KMS-11 (cell line): ENCODE measurements at regions not wholly inside any gene's neighbourhood (a gene's known extent, or its start where the extent isn't known, plus 50 kb on each side); places are given as distances from the start of the nearest gene placed in this dataset.

ENCODE experiments used
- H2AFZ ChIP-seq: fragments of 200-600 bp; sonication (generic); 2 replicates; pipeline ENCODE4 v1.6.1; 2016; ENCODE audit warnings: antibody characterized with exemption, mixed run types, low read depth
- H3K27ac ChIP-seq: fragments of 200-600 bp; sonication (generic); 2 replicates; pipeline ENCODE4 v1.6.1; 2016; ENCODE audit warnings: mild to moderate bottlenecking, mixed run types
- H3K27me3 ChIP-seq: fragments of 200-600 bp; sonication (generic); 2 replicates; pipeline ENCODE4 v1.6.1; 2017; ENCODE audit warnings: mild to moderate bottlenecking, low read depth, mixed run types, moderate library complexity; ENCODE audit not compliant: insufficient read depth
- H3K36me3 ChIP-seq: fragments of 200-600 bp; sonication (generic); 2 replicates; pipeline ENCODE4 v1.6.1; 2017; ENCODE audit warnings: mild to moderate bottlenecking, mixed run types; ENCODE audit not compliant: insufficient read depth
- H3K4me1 ChIP-seq: fragments of 200-600 bp; sonication (generic); 2 replicates; pipeline ENCODE4 v1.6.1; 2016; ENCODE audit warnings: mild to moderate bottlenecking, low read depth, mixed run types; ENCODE audit not compliant: poor library complexity, severe bottlenecking
- H3K4me2 ChIP-seq: fragments of 200-600 bp; sonication (generic); 2 replicates; pipeline ENCODE4 v1.7.0; 2016; ENCODE audit warnings: mild to moderate bottlenecking, mixed run types
- H3K4me3 ChIP-seq: fragments of 200-600 bp; sonication (generic); IDR thresholded peaks from 2 replicates; pipeline ENCODE4 v1.6.1; 2017; ENCODE audit warnings: low read depth, low read length, mixed read lengths; ENCODE audit not compliant: insufficient read depth
- H3K79me2 ChIP-seq: fragments of 200-600 bp; sonication (generic); 2 replicates; pipeline ENCODE4 v1.6.1; 2016; ENCODE audit warnings: low read depth, mixed run types; ENCODE audit not compliant: insufficient read depth
- H3K9ac ChIP-seq: fragments of 200-600 bp; sonication (generic); 2 replicates; pipeline ENCODE4 v1.6.1; 2016; ENCODE audit warnings: mild to moderate bottlenecking, mixed run types
- H4K20me1 ChIP-seq: fragments of 200-600 bp; sonication (generic); 2 replicates; pipeline ENCODE4 v1.6.1; 2016; ENCODE audit warnings: mild to moderate bottlenecking, mixed run types; ENCODE audit not compliant: insufficient read depth
- CTCF ChIP-seq: fragments of 200-600 bp; sonication (generic); conservative IDR thresholded peaks from 2 replicates; pipeline ENCODE4 v1.6.1; 2017; ENCODE audit warnings: low read depth, mild to moderate bottlenecking, antibody characterized with exemption, low read length, moderate library complexity, mixed read lengths

GRCh38 chr7:109529712-109530111 is 960.0 kb downstream of the DNAJB9 start:
- no peaks in the 10 kb centered on the region for H3K79me2 ChIP-seq
- H4K20me1 ChIP-seq = no peaks in the 10 kb centered on the region
- H3K36me3 ChIP-seq = no peaks in the 10 kb centered on the region; the same call in 1 of the 2 replicates
- no peak overlapping the region for H3K4me2 ChIP-seq
- H3K4me1 ChIP-seq = no peaks in the 10 kb centered on the region
- H3K9ac ChIP-seq = no peak overlapping the region
- no peak overlapping the region for H3K27ac ChIP-seq
- no peak overlapping the region for H2AFZ ChIP-seq
- no peaks in the 10 kb centered on the region for H3K27me3 ChIP-seq
- TF ChIP-seq CTCF = no peak
- no peak overlapping the region for H3K4me3 ChIP-seq

GRCh38 chr7:109532262-109532992 is 962.8 kb downstream of the DNAJB9 start:
- no peak overlapping the region for H3K27ac ChIP-seq
- H2AFZ ChIP-seq = no peak overlapping the region
- H3K4me3 ChIP-seq = no peak overlapping the region
- H3K9ac ChIP-seq = no peak overlapping the region
- no peaks in the 10 kb centered on the region for H3K27me3 ChIP-seq
- H3K36me3 ChIP-seq = no peaks in the 10 kb centered on the region; the same call in 1 of the 2 replicates
- TF ChIP-seq CTCF = no peak
- no peaks in the 10 kb centered on the region for H3K79me2 ChIP-seq
- no peak overlapping the region for H3K4me2 ChIP-seq
- no peaks in the 10 kb centered on the region for H4K20me1 ChIP-seq
- no peaks in the 10 kb centered on the region for H3K4me1 ChIP-seq

DNA sequence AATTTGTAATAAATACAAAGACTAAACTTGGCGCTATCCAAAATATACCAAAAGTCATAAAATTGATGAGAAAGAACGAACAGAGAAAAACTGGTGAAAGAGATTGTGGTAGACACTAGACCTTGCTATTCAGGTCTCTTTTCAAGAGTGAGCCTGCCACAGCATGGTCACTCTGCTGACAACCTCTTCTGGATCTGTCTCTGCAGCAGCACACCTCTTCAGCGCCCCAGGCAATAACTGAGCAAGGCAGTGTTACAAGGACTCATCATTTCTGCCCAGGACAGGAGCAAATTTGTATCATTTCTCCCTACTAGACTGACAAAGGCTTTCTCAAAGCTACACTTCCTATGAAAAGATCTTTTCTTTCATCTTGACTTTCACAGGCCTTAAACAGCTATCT is 976.0 kb downstream of the DNAJB9 start:
- Histone ChIP-seq H4K20me1 (no peaks in the 10 kb centered on the region), H3K4me2 (no peak overlapping the region), H3K4me1 (no peaks in the 10 kb centered on the region), H3K36me3 (no peaks in the 10 kb centered on the region), H3K4me3 (no peak overlapping the region), H3K79me2 (no peaks in the 10 kb centered on the region), H3K9ac (no peak overlapping the region), H2AFZ (no peak overlapping the region), H3K27ac (no peak overlapping the region), H3K27me3 (no peaks in the 10 kb centered on the region)
- no peak for TF ChIP-seq CTCF

- no peak for TF ChIP-seq CTCF
- no peaks in the 10 kb centered on the region for H3K4me1 ChIP-seq
- H3K4me3 ChIP-seq = no peak overlapping the region
- no peaks in the 10 kb centered on the region for H4K20me1 ChIP-seq
- no peak overlapping the region for H3K27ac ChIP-seq
- no peak overlapping the region for H3K4me2 ChIP-seq
- no peak overlapping the region for H2AFZ ChIP-seq
- H3K27me3 ChIP-seq = no peaks in the 10 kb centered on the region
- no peak overlapping the region for H3K9ac ChIP-seq
- H3K36me3 ChIP-seq = no peaks in the 10 kb centered on the region
- H3K79me2 ChIP-seq = no peaks in the 10 kb centered on the region
Observed at GRCh38 chr7:109549471-109550193, 980.0 kb downstream of the DNAJB9 start.
